H9 (cell line): ENCODE measurements at regions not wholly inside any gene's neighbourhood (a gene's known extent, or its start where the extent isn't known, plus 50 kb on each side); places are given as distances from the start of the nearest gene placed in this dataset.

ENCODE experiments used
- DNase-seq: peaks from one replicate; pipeline ENCODE4 v3.0.0-alpha.2; 2017
- H2AFZ ChIP-seq: one replicate; pipeline ENCODE4 v1.6.1; 2013; ENCODE audit warnings: mild to moderate bottlenecking, low read length, control low read depth, moderate library complexity
- H2AK5ac ChIP-seq: 2 replicates; pipeline ENCODE4 v1.6.1; 2013; ENCODE audit warnings: low read length, control low read depth, mixed read lengths; ENCODE audit not compliant: insufficient read length
- H2BK120ac ChIP-seq: one replicate; pipeline ENCODE4 v1.6.1; 2013; ENCODE audit warnings: low read depth, mild to moderate bottlenecking, low read length, control low read depth, inconsistent platforms; ENCODE audit not compliant: poor library complexity, severe bottlenecking
- H2BK12ac ChIP-seq: 2 replicates; pipeline ENCODE4 v1.6.1; 2013; ENCODE audit warnings: low read length, control low read depth, mixed read lengths, low read depth; ENCODE audit not compliant: insufficient read length
- H2BK15ac ChIP-seq: 2 replicates; pipeline ENCODE4 v1.6.1; 2013; ENCODE audit warnings: low read depth, low read length, control low read depth
- H2BK20ac ChIP-seq: one replicate; pipeline ENCODE4 v1.6.1; 2013; ENCODE audit warnings: low read depth, mild to moderate bottlenecking, low read length, control low read depth, inconsistent platforms; ENCODE audit not compliant: poor library complexity, severe bottlenecking
- H2BK5ac ChIP-seq: 2 replicates; pipeline ENCODE4 v1.6.1; 2013; ENCODE audit warnings: low read length, control low read depth, mixed read lengths; ENCODE audit not compliant: insufficient read length
- H3K14ac ChIP-seq: 2 replicates; pipeline ENCODE4 v1.6.1; 2013; ENCODE audit warnings: low read length, control low read depth; ENCODE audit not compliant: insufficient read depth
- H3K18ac ChIP-seq: 2 replicates; pipeline ENCODE4 v1.6.1; 2013; ENCODE audit warnings: low read depth, mild to moderate bottlenecking, mixed read lengths, low read length, control low read depth; ENCODE audit not compliant: insufficient read length
- H3K23ac ChIP-seq: 2 replicates; pipeline ENCODE4 v1.6.1; 2013; ENCODE audit warnings: low read length, control low read depth, mixed read lengths, low read depth; ENCODE audit not compliant: insufficient read length
- H3K23me2 ChIP-seq: 2 replicates; pipeline ENCODE4 v1.6.1; 2013; ENCODE audit warnings: low read depth, mild to moderate bottlenecking, mixed read lengths, low read length, control low read depth; ENCODE audit not compliant: insufficient read length, poor library complexity, severe bottlenecking
- H3K27ac ChIP-seq: 2 replicates; pipeline ENCODE4 v1.5.1; 2013; ENCODE audit warnings: low read length, control low read depth, mixed read lengths, low read depth; ENCODE audit not compliant: insufficient read length
- H3K27me3 ChIP-seq: 2 replicates; pipeline ENCODE4 v1.6.1; 2013; ENCODE audit warnings: low read length, control low read depth, inconsistent platforms; ENCODE audit not compliant: insufficient read depth
- H3K4ac ChIP-seq: 2 replicates; pipeline ENCODE4 v1.6.1; 2013; ENCODE audit warnings: low read depth, mild to moderate bottlenecking, control low read depth, inconsistent platforms, low read length, moderate library complexity
- H3K4me1 ChIP-seq: 2 replicates; pipeline ENCODE4 v1.6.1; 2013; ENCODE audit warnings: low read length, control low read depth, inconsistent platforms; ENCODE audit not compliant: insufficient read depth
- H3K4me2 ChIP-seq: 2 replicates; pipeline ENCODE4 v1.6.1; 2013; ENCODE audit warnings: low read length, control low read depth, mixed read lengths; ENCODE audit not compliant: insufficient read length, insufficient read depth
- H3K56ac ChIP-seq: 2 replicates; pipeline ENCODE4 v1.6.1; 2013; ENCODE audit warnings: low read depth, mild to moderate bottlenecking, mixed read lengths, low read length, control low read depth; ENCODE audit not compliant: insufficient read length
- H3K79me1 ChIP-seq: 2 replicates; pipeline ENCODE4 v1.6.1; 2013; ENCODE audit warnings: low read depth, mild to moderate bottlenecking, moderate library complexity, low read length, control low read depth, inconsistent platforms; ENCODE audit not compliant: insufficient read depth, poor library complexity, severe bottlenecking
- H3K79me2 ChIP-seq: 2 replicates; pipeline ENCODE4 v1.6.1; 2013; ENCODE audit warnings: low read length, control low read depth, inconsistent platforms; ENCODE audit not compliant: insufficient read depth
- H3K9ac ChIP-seq: 2 replicates; pipeline ENCODE4 v1.6.1; 2013; ENCODE audit warnings: low read length, control low read depth, mixed read lengths; ENCODE audit not compliant: insufficient read length; ENCODE audit errors: extremely low read depth
- H3K9me3 ChIP-seq: one replicate; pipeline ENCODE4 v1.6.1; 2013; ENCODE audit warnings: low read depth, low read length, inconsistent platforms; ENCODE audit not compliant: control insufficient read depth
- H3T11ph ChIP-seq: one replicate; pipeline ENCODE4 v1.6.1; 2013; ENCODE audit warnings: mild to moderate bottlenecking, low read length, control low read depth, inconsistent platforms
- H4K20me1 ChIP-seq: one replicate; pipeline ENCODE4 v1.6.1; 2013; ENCODE audit not compliant: control insufficient read depth, insufficient read length, insufficient read depth
- H4K5ac ChIP-seq: 2 replicates; pipeline ENCODE4 v1.6.1; 2013; ENCODE audit warnings: low read depth, mild to moderate bottlenecking, mixed read lengths, low read length, control low read depth; ENCODE audit not compliant: insufficient read length
- H4K8ac ChIP-seq: replicated peaks from 2 replicates; pipeline ENCODE4 v1.6.1; 2013; ENCODE audit warnings: low read length, control low read depth, mixed read lengths, low read depth; ENCODE audit not compliant: insufficient read length
- H4K91ac ChIP-seq: 2 replicates; pipeline ENCODE4 v1.6.1; 2013; ENCODE audit warnings: low read depth, mild to moderate bottlenecking, moderate library complexity, mixed read lengths, low read length, control low read depth; ENCODE audit not compliant: insufficient read length
- H3K27ac Mint-ChIP-seq, 3 experiments: 2 replicates in 2 of 3; 3 replicates in 1 of 3; pipeline ENCODE4 v1.8.0; 2020 to 2021; ENCODE audit warnings: mixed read lengths in 3 of 3, mild to moderate bottlenecking in 1 of 3, moderate library complexity in 1 of 3
- H3K27me3 Mint-ChIP-seq: 2 replicates; pipeline ENCODE4 v1.8.0; 2021; ENCODE audit warnings: low read depth, mild to moderate bottlenecking, moderate library complexity, mixed read lengths
- H3K36me3 Mint-ChIP-seq, 3 experiments: 2 replicates in 2 of 3; 3 replicates in 1 of 3; pipeline ENCODE4 v1.8.0; 2020 to 2021; ENCODE audit warnings: low read depth in 3 of 3, mixed read lengths in 3 of 3; ENCODE audit not compliant: insufficient read depth in 1 of 3
- H3K4me1 Mint-ChIP-seq, 2 experiments: 2 replicates each; pipeline ENCODE4 v1.8.0; 2020; ENCODE audit warnings: mixed read lengths in 2 of 2
- H3K4me3 Mint-ChIP-seq, 2 experiments: 2 replicates in 1 of 2; 3 replicates in 1 of 2; pipeline ENCODE4 v1.8.0; 2020 to 2021; ENCODE audit warnings: mild to moderate bottlenecking in 2 of 2, mixed read lengths in 2 of 2, moderate library complexity in 1 of 2
- H3K9me3 Mint-ChIP-seq, 2 experiments: 2 replicates in 1 of 2; 3 replicates in 1 of 2; pipeline ENCODE4 v1.8.0; 2020; ENCODE audit warnings: mild to moderate bottlenecking in 2 of 2, mixed read lengths in 2 of 2, moderate library complexity in 1 of 2
- CTCF ChIP-seq: fragments of 200-600 bp; sonication (generic); conservative IDR thresholded peaks from 3 replicates; pipeline ENCODE4 v1.8.0; 2021; ENCODE audit warnings: antibody characterized with exemption, mild to moderate bottlenecking
- WGBS: extraction: QIAGEN DNeasy Blood & Tissue Kit; methylation state at CpG from one replicate; pipeline ENCODE4 v1.1.7; 2013; ENCODE audit warnings: missing lambda C conversion rate, low lambda C conversion rate, mixed read lengths; ENCODE audit not compliant: insufficient read length; ENCODE audit errors: extremely low coverage; 5-methylcytosine and 5-hydroxymethylcytosine counted together

GRCh38 chr20:39717936-39718335 is 755.8 kb downstream of the DHX35 start:
- H4K8ac ChIP-seq, result no peak overlapping the region
- H3K9me3 Mint-ChIP-seq, result peaks cover 3 to 11% of the 10 kb centered on the region in 2 experiments; a peak in 3 of 5 replicates
- no peaks in the 10 kb centered on the region for H3K4me1 ChIP-seq
- H4K5ac ChIP-seq, result no peak overlapping the region
- H2BK120ac ChIP-seq, result no peak overlapping the region
- DNase-seq, result no peak
- no peak overlapping the region for H3K18ac ChIP-seq
- no peak overlapping the region for H3K23ac ChIP-seq
- H3K23me2 ChIP-seq, result no peaks in the 10 kb centered on the region
- H2AK5ac ChIP-seq, result no peak overlapping the region
- no peaks in the 10 kb centered on the region for H3K79me2 ChIP-seq
- no peak overlapping the region for H2BK5ac ChIP-seq
- no peak overlapping the region for H3K9ac ChIP-seq
- H2AFZ ChIP-seq, result no peak overlapping the region
- no peaks in the 10 kb centered on the region for H4K20me1 ChIP-seq
- H2BK12ac ChIP-seq, result no peak overlapping the region
- H3K27ac Mint-ChIP-seq, result no peak overlapping the region
- no peak overlapping the region for H4K91ac ChIP-seq
- no peak overlapping the region for H3K14ac ChIP-seq
- no peak overlapping the region for H3K4me3 Mint-ChIP-seq
- H3K27ac ChIP-seq, result no peak overlapping the region
- peaks cover 3% of the 10 kb centered on the region; the same call in 1 of the 2 replicates for H3K27me3 Mint-ChIP-seq
- H3K27me3 ChIP-seq, result no peaks in the 10 kb centered on the region
- H2BK20ac ChIP-seq, result no peak overlapping the region
- no CpG with 5 or more reads among the region's 5 CpGs for WGBS
- H3K4me1 Mint-ChIP-seq, result peaks cover 3 to 6% of the 10 kb centered on the region in 2 experiments
- H3K79me1 ChIP-seq, result no peaks in the 10 kb centered on the region
- TF ChIP-seq CTCF, result no peak
- H3T11ph ChIP-seq, result no peak overlapping the region
- H3K4me2 ChIP-seq, result no peak overlapping the region
- no peak overlapping the region for H3K56ac ChIP-seq
- no peaks in the 10 kb centered on the region for H3K9me3 ChIP-seq
- no peak overlapping the region for H2BK15ac ChIP-seq
- H3K36me3 Mint-ChIP-seq, result peaks cover 0 to 2% (median 0%) of the 10 kb centered on the region in 3 experiments; a peak in 2 of 7 replicates
- no peak overlapping the region for H3K4ac ChIP-seq
